ENCODE measurements at regions not wholly inside any gene's neighbourhood (a gene's known extent, or its start where the extent isn't known, plus 50 kb on each side); places are given as distances from the start of the nearest gene placed in this dataset.
A peak's percentile ranks its signal among the peaks of the same experiment; 100 is the strongest.

DNA sequence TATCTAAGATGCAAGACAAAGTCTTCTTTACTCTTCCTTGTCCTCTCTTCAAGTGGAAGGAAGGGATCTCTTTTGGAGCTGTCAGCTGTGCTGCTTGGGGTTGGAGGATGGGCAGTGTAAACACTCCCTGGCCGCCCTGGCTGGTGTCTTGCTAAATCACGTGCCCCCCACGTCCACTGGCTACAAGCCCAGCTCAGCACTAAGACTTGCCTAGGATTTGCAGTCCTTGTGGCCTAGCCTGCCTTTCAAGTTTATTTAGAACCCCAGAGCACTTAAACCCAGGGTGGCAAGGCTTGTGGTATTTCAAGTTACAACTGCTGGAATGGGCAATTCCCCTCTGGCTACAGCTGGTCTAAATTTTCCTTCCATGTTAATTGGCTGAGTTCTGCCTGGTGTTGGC, 272.4 kb upstream of the MYO3A start:
- no peak for DNase-seq

DNA sequence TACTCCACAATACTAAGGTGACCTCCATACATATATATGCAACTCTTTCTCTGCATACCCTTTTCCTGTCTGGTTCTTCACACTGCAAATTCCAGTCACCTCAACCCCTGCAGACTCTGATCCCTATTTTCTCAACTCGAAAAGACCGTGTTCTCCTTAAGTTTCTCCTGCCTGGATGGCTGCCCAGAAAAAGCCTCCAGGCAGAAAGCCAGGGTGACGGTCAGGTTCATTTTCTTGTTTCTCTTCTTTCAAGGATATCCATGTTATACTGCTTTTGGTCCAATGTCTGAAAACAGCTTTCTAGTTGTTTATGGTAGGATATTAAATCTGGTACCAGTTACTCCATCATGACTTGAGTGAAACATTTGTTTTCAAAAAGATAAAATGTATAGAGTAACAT, 267.8 kb upstream of the MYO3A start:
- no peak for DNase-seq

DNA sequence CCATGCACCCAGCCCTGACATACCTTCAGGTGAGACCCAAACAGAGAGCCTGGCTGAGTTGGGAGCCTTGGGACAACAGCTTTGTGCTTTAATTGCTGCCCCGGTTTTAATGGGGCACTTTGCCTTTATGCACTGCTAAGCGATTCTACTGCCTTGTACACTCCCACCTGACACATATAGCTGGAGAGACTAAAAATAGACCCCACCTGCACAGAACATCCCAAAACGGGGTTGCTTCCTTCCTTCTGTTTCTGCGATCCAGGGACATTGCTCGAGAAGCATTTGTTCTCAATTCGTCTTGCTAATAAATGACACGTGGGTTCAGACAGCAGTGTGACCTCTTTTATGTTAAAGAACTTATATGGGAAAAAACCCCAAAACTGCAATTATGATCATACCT, 258.8 kb upstream of the MYO3A start:
- no peak for DNase-seq

DNA sequence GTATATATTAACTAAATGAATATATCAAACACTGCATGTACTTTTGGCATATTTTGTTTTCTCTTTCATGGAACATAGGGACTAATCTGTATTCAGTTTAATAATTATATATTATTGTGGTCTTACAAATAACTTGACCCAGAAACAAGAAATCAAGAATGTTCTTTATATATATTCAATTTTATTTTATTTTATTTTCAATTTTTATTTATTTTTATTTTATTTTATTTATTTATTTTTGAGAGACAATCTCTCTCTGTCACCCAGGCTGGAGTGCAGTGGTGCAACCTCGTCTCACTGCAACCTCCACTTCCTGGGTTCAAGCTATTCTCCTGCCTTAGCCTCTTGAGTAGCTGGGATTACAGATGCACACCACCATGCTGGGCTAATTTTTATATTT, 258.4 kb upstream of the MYO3A start:
- DNase-seq = no peak

DNA sequence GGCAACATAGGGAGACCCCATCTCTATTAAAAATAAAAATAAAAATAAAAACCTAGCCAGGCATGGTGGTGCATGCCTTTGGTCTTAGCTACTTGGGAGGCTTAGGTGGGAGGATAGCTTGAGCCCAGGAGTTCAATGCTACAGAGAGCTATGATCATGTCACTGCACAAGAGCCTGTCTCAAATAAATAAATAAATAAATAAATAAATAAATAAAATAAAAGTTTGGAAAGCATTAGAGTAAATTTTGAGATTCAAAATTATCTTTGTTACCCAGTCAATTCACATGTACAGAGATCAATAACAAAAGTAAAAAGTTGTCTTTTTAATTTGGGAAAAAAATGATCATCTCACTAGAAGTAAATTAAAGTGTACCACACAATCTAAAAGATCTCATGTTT, 255.8 kb upstream of the MYO3A start:
- DNase-seq = no peak

DNA sequence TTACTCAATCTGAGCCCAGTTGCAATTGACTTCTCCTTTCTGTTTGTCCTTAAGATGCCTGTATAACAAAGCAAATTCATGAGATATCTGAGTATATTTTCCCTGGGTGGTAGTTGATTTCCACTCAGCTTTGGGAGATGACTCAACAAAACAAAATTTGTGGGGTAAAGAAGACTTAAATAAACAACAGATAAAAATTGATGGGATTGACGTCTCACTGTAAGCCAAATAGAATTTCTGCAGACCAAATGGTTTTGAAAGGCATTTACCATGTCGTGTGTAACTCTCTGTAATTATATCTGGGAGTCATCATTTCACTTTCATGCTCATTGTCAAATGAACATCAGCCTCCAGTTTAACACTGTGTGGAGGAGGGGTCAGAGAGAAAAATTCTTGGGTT, 255.4 kb upstream of the MYO3A start:
- DNase-seq = no peak

DNA sequence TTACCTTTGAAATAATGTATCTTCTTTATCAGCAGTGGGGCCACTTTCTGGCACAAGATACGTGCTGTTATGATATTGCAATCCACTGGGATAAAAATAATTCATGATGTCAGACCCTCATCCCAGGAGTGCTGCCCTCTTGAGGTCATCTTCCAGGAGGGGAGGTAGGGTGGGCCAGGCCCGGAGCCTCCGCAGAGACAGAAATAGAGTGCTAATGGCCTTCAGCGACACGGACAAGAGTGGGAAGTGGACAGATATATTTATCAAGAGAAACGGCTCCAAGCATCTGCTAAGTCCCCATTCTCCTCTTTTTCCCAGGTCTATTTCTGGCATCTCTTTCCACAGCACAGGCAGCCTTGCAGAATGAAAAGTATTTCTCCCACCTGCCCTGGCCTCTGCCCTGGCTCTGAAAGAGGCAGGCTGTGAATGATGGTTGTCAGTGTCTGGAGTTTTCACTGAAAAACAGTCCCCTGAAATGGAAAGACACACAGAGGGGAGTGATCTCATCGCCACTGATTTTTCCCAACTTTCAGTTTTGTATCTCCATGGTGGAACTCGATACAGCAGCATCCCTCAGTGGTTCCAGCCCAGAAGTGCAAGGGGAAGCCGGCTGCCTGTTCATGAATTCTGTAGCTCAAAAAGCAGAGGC, 251.7 kb upstream of the MYO3A start:
- peak; percentile 21 for DNase-seq

DNA sequence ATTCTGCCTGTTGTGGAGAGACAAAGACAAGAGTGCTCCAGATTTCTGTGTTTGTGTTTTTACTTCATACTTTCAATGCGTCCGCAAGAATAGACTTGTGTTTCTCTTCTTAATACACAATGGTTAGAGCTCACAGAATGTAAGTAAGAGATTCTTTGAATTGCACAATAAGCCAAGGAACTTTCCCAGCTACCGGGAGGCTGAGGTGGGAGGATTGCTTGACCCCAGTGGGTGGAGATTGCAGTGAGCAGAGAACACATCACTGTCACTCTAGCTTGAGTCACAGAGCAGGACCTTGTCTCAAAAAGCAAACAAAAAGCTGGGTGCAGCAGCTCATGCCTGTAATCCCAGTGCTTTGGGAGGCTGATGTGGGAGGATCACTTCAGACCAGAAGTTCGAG, 250.7 kb upstream of the MYO3A start:
- no peak for DNase-seq

DNA sequence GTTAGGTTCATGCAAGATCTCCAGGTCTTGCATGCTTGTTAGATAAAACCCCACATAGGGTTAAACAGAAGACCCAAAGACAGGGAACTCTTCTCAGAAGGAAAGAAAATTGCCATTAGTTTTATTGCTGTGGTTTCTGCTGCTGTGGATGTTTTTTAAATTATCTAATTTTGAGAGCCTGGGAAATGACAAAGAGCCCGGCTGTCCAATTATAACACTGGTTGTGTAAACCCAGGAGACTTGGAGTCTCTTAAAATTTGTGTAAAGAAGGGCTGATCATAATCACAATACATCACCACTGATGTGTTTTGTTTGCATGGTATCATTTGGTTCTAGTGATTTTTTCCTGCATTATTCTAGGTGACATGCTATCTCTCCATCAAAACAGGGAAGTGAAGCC, 246.5 kb upstream of the MYO3A start:
- DNase-seq = no peak

DNA sequence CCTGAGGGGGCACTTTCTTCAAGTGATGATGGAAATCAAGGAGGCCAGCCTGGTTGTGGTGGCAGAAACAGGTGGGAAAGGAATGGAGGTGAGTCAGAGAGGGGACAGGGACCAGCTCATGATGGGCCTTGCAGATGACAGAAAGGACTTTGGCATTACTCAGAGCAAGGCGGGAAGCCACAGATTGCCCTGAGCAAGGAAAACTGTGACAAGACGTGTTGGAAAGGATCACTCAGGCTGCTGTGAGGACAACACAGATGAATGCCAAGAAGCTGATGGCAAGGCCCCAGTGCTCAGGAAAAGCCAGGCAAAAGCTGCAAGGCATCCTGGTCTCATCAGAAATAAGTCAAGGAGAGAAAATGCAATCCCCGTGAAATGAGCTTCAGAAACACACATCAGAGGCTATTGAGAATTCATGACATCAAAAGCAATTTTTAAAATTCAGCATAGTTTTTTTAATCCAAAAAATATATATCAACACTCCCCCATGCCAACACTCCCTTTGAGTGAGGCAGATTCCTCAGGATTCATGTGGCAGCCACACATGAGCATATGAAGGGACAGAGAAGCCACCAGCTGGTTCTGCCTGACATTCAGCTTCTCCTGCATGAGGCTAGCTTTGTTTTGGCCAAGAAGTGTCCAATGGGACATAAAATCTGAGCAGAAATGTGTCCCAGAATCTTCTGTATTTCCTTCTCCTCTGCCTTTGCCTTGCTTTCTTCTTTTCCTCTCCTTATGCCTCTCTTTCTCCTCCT, 244.5 kb upstream of the MYO3A start:
- DNase-seq = no peak

DNA sequence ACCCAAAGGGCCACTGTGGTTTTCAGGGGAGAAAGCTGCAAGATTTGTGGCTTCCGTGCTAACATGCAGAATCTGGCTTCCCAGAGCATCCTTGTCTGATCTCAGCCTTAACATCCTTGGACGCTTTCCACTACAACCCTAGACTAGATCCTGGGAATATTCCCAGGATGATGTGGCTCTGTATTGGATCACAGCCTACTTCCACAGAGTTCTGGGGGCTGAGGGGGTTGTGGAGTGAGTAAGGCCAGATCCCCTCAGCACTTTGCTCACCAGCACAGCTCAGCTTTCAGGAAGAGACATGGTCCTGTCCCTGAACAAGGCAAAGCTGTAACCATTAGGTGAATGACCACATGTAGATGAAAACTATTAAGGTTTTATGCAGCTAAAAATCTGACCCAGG, 241.3 kb upstream of the MYO3A start:
- DNase-seq = no peak

DNA sequence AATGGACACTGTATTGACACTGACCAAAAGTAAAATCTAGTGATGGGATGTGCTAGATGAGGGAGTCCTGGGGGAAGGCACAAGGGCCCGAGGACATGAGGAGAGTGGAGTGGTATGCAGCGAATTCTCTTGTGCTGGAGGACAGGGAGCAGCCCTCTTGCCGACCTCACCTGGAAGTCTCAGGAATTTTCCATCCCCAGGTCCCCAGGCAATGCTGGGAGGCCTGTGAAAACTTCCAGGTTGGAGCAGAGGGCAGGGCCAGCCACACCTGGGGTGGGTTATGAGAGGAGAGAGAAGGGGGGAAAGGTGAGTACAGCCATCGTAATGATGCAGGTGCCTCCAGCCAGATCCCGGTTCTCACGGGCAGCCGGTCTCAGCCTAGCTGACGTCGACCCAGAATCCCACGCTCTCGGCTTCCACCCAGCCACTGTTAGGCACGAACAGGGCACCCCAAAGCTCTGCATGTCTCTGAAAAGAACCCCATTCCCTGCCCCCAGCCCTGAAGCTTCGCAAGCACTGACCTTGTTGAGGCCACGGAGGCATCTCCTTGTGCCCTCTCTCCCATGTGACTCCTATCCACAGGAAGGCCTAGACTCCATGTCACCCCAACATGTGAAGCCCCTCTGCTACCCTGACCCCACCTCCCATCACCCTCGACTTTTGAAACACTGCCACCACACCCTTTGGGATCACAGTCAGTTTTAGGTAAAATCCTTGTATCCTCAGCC, 239.7 kb upstream of the MYO3A start:
- DNase-seq = no peak

DNA sequence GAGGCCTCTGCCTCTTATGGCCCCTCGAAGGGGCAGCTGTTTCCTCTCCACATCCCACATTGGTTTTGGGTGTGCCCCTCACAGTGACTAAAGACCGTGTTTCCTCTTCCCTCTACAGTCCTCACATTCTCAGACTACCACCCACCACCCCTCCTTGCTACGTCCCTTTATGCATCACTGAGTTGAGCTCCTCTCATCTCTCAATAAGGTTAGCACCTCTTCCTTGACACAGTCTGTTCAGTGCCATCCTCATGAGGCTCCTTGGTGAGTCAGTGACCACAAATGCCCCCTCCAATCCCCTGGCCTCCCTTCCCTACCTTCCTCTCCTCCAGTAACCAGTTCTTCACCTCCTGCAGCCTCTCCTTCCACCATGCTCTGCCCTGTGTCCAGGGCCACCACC, 239.1 kb upstream of the MYO3A start:
- DNase-seq = no peak

DNA sequence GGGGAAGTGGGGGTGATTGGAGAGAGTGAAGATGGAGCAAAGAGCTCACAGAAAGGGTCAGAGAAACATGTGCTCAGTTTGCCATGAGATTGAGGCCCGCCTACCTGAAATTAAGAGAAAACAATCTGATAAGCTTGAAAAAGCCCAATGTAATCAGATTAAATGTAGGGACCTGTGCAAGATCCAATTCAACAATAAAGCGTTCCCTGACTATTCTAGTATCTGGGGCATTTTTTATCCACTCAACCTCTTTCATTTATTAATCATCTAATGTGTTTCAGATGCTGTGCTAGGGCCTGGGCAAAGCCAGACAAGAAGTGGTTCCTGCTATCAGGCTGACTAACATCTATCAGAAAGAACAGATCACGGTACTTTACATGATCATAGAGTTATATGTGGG, 238.4 kb upstream of the MYO3A start:
- DNase-seq = no peak

DNA sequence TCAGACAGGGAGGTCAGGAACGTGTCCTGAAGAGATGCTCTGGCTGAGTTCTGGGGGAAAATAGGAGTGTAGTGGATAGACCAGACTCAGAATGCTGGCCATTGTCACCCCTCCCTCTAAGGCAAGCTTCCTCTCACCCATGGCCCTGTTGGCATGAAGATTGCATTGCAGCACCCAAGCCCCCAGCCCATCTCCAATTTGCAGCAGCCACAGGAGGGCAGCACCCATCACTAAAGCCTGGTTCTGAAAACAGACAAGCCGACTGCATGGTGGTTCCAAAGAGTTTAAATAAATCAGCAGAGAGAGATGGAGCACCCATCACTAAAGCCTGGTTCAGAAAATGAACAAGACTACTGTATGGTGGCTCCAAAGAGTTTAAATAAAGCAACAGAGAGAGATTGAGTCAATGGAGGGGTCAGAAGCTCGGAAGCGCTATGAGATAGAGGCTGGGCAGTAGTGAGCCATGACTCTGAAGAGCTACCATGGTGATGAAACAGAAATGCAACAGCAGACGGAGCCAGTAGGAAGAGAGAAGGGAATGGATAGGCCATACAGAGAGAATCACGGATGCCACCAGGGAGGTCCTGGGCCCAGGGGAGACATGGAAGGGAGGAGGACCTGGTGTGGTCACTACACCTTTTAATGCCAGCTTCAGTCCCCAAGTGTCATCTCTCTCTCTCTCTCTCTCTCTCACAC, 237.9 kb upstream of the MYO3A start:
- DNase-seq = no peak

DNA sequence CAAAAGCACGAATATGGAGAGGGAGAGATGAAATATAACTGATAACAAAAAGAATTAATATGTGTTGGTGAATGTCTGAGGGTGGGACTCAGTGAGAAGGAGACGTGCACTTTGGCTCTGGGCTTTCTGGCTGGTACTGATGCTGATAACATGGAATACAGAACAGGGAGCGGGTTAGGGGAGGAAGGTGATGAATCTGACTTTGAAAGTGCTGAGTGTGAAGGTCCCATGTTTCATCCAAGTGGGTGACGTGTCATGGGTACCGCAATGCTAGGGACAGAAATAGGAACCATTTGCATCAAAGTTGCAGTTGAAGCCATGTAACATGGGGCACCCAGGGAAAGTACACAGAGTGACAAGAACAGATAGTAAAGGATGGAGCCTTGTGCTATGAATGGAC, 236.6 kb upstream of the MYO3A start:
- DNase-seq = no peak

DNA sequence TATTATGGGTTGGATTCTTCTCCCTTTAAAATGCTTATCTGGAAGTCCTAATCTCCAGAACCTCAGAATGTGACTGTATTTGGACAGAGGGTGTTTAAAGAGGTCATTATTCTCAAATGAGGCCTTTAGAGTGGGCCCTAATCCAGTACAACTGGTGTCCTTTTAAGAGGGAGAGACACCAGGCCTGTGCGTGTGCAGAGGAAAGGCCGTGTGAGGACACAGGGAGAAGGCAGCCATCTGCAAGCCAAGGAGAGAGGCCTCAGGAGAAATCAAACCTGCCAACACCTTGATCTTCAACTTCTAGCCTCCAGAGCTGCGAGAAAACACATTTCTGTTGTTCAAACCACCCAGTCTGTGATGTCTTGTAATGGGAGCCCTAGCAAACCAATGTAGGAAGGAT, 235.4 kb upstream of the MYO3A start:
- no peak for DNase-seq

DNA sequence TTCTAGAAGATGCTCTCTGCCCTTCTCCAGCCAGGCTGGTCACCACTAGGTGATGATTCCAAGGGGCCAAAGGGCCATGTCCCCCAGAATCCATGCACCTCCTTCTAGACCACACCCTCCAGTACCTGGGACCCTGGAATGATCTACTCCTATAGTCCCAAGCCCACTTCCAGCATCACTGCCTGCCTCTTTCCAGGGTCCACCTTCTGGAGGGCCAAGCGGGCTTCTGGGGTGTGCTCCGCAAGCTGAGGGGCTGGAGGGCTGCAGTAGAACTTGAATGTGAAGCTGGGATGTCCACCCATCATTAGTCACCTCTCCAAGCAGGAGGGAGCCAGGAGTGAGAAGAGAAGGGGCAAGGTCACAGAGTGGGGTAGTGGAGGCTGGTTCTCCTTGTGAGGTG, 234.4 kb upstream of the MYO3A start:
- no peak for DNase-seq

DNA sequence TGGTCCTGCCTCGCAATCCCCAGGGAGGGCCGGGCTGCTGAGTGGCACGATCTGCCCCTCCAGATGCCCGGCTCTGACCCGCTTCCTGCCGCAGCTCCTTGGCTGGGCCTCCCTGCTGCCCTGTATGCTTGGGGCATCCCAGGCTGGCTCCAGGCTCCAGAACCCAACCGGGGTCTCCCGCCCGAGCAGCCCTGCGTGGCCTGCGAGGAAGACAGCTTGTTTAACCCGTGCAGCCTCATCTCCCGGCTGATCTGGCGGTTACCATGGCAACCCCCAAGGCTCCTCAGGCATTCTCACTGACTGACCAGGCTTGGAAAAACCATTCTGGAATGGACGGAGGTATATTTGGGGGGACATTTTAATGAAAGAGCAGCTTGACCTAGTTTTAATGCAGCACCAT, 232.4 kb upstream of the MYO3A start:
- DNase-seq = no peak

DNA sequence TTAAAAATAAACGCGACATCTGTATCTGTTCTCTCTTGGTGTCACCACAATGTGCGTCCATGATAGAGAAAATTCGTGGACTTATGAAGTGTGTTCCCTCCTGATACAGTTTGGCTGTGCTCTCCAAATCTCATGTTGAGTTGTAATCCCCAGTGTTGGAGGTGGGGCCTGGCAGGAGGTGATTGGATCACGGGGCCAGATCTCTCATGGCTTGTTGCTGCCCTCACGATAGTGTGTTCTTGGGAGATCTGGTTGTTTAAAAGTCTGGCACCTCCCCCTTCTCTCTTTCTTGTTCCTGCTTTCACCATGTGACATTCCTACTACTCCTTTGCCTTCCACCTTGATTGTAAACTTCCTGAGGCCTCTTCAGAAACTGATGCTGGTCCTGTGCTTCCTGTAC, 229.4 kb upstream of the MYO3A start:
- no peak for DNase-seq

DNA sequence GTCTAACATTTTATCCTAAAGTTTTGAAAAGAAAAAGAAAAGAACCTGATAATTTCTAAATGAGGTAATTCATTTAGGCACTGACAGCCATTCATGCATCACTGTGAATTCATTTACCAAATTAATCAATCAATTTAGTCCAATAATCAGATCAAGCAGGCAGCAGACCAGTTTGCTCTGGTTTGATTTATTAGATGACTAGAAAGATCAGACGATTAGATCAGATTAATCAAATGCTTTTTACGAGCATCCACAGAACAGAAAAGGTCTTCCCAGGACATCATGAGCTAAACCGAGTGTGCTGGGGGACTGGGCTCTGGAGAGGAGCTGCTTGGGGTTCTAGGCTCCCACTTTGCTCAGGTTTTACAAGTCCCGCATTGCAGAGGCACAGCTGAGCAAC, 226.5 kb upstream of the MYO3A start:
- DNase-seq = no peak

DNA sequence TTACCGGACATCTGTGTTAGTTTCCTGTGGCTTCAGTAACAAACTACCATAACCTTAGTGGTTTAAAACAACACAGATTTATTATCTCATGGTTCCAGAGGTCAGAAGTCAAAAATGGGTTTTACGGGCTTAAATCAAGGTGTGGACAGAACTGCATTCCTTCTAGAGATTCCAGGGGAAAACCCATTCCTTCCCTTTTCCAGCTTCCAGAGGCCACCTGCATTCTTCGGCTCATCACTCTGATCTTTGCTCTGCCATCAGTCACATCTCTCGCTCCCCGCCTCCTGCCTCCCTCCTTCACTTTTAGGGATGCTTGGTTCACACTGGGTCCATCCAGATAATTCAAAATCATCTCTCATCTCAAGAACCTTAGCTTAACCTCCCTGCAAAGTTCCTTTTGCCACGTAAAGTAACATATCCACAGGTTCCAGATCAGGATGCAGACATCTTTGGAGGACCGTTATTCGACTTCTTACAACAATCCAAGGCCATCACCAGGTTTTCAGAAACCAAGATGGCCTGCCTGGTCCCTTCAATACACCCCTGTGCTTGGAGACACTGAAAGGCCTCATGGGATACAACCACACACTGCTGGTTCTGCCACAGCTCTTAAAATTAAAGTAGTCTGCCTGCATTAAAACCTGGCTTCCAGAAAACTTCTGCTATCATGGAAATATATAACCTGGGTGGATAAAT, 225.9 kb upstream of the MYO3A start:
- DNase-seq = no peak

DNA sequence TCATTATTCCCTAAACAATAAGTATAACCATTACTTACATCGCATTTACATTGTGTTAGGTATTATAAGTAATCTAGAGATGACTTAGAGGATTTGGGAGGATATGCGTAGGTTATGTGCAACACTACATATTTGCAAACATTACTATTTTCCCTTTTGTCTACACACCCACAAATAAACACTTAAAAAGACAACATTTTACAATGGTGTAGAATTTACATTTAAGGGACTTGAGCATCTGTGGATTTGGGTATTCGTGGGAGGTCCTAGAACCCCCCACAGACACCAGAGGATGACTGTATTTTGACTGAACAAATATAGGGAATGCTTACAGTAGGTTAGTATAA, 220.2 kb upstream of the MYO3A start:
- DNase-seq = no peak

Measured in NCI-H1436 (cell line).